ENCODE measurements at regions not wholly inside any gene's neighbourhood (a gene's known extent, or its start where the extent isn't known, plus 50 kb on each side); places are given as distances from the start of the nearest gene placed in this dataset.

- Histone ChIP-seq H3K4ac (ENCODE audit: low read depth, low read length) (no peak overlapping the region), H2BK15ac (ENCODE audit: low read depth, low read length) (no peak overlapping the region), H3K4me1 (ENCODE audit: control insufficient read depth, insufficient read depth, low read length) (no peaks in the 10 kb centered on the region), H3K14ac (replicated peaks; ENCODE audit: low read depth, low read length) (no peak overlapping the region), H3K18ac (ENCODE audit: low read depth, low read length) (no peak overlapping the region), H3K4me2 (ENCODE audit: low read depth, low read length) (no peak overlapping the region), H2BK5ac (ENCODE audit: low read depth, low read length, poor library complexity, severe bottlenecking) (no peak overlapping the region), H3K36me3 (ENCODE audit: control insufficient read depth, insufficient read depth, low read length) (no peaks in the 10 kb centered on the region), H2BK120ac (ENCODE audit: low read depth, low read length) (no peak overlapping the region), H3K4me3 (ENCODE audit: insufficient read depth, low read depth, low read length) (no peak overlapping the region), H3K9me1 (ENCODE audit: insufficient read depth, low read length) (no peaks in the 10 kb centered on the region), H3K9me3 (ENCODE audit: control insufficient read depth, insufficient read depth, low read length) (no peaks in the 10 kb centered on the region), H4K5ac (ENCODE audit: low read depth, low read length) (no peak overlapping the region), H3K27ac (ENCODE audit: insufficient read depth, low read length) (no peak overlapping the region), H3K56ac (ENCODE audit: extremely low read depth, insufficient read depth, low read length) (no peak overlapping the region), H3K9ac (ENCODE audit: low read depth, low read length) (no peak overlapping the region), H2AK9ac (replicated peaks; ENCODE audit: low read depth, low read length, poor library complexity) (no peak overlapping the region), H2AFZ (replicated peaks; ENCODE audit: low read length, poor library complexity) (no peak overlapping the region), H4K91ac (ENCODE audit: insufficient read depth, low read depth, low read length) (no peak overlapping the region), H3K79me1 (ENCODE audit: low read depth in 1 of 2, low read length in 2 of 2) (no peaks in the 10 kb centered on the region), H4K20me1 (ENCODE audit: insufficient read depth, low read length) (no peaks in the 10 kb centered on the region), H2AK5ac (ENCODE audit: low read depth, low read length) (no peak overlapping the region), H2BK20ac (ENCODE audit: low read depth, low read length) (no peak overlapping the region), H3K23ac (ENCODE audit: low read depth, low read length) (no peak overlapping the region), H4K8ac (ENCODE audit: low read depth in 2 of 2, low read length in 2 of 2) (no peak overlapping the region), H3K27me3 (ENCODE audit: control insufficient read depth, insufficient read depth, low read length) (no peaks in the 10 kb centered on the region)
- WGBS, 2 experiments (ENCODE audit: extremely low coverage in 2 of 2, insufficient read length in 1 of 2) = no CpG with 5 or more reads among the region's 1 CpG
- CTCF ChIA-PET = no interaction called here
- no TSS peak for BruUV-seq (replicated peaks)
- POLR2A ChIA-PET (ENCODE audit: unreplicated experiment) = no interaction called here
- in situ Hi-C loops (cut with MboI; ENCODE audit: low sequenced_read_pairs) = no loop called here
- intact Hi-C loops (cut with micrococcal nuclease) = no loop called here
- TF ChIP-seq USF2 (IDR thresholded peaks at IDR 0.05; ENCODE audit: low read depth, low read length) (no peak), MAZ (IDR thresholded peaks at IDR 0.05; ENCODE audit: borderline replicate concordance, low read depth, low read length) (no peak), MAFK (IDR thresholded peaks at IDR 0.05; ENCODE audit: low read depth, low read length) (no peak), RAD21 (IDR thresholded peaks at IDR 0.05; ENCODE audit: low read length) (no peak), SMC3 (IDR thresholded peaks at IDR 0.05; ENCODE audit: low read depth, low read length) (no peak), NFE2L2 (IDR thresholded peaks at IDR 0.05; ENCODE audit: low read depth, low read length) (no peak), ELK1 (IDR thresholded peaks at IDR 0.05; ENCODE audit: borderline replicate concordance, low read depth, low read length) (no peak), CTCF (conservative IDR thresholded peaks at IDR 0.05; ENCODE audit: low read depth, low read length) (no peak), MXI1 (IDR thresholded peaks at IDR 0.05; ENCODE audit: borderline replicate concordance, low read depth, low read length) (no peak), RFX5 (IDR thresholded peaks at IDR 0.05; ENCODE audit: low read depth, low read length) (no peak), FOS (IDR thresholded peaks at IDR 0.05; ENCODE audit: low read depth, low read length) (no peak), CEBPB (IDR thresholded peaks at IDR 0.05; ENCODE audit: low read depth, low read length) (no peak), POLR2A (IDR thresholded peaks at IDR 0.05; ENCODE audit: low read depth, low read length) (no peak), RCOR1 (IDR thresholded peaks at IDR 0.05; ENCODE audit: insufficient replicate concordance, low read length) (no peak), CHD1 (IDR thresholded peaks at IDR 0.05; ENCODE audit: low read depth, low read length) (no peak)
- ATAC-seq (ENCODE audit: low read depth) (no peak), DNase-seq (no peak)
- dilution Hi-C loops (cut with HindIII; ENCODE audit: low sequenced_read_pairs, unreplicated experiment) = no loop called here
These were observed 63.1 kb downstream of the NPY2R start for GRCh38 chr4:155271557-155271956.
